DND-41 (cell line): ENCODE measurements at regions not wholly inside any gene's neighbourhood (a gene's known extent, or its start where the extent isn't known, plus 50 kb on each side); places are given as distances from the start of the nearest gene placed in this dataset.

ENCODE experiments used
- EZH2 ChIP-seq: IDR thresholded peaks from 3 replicates; pipeline ENCODE4 v1.6.1; 2012; ENCODE audit warnings: borderline replicate concordance, low read depth, mild to moderate bottlenecking, moderate library complexity, low read length, inconsistent platforms; ENCODE audit not compliant: severe bottlenecking
- TF ChIP-seq, protein P1 (sequence below): IDR thresholded peaks from 2 replicates; pipeline ENCODE4 v1.5.1; 2012; ENCODE audit warnings: borderline replicate concordance, low read length, moderate library complexity, mild to moderate bottlenecking; ENCODE audit not compliant: poor library complexity, severe bottlenecking; ENCODE audit errors: extremely low read depth

DNA sequence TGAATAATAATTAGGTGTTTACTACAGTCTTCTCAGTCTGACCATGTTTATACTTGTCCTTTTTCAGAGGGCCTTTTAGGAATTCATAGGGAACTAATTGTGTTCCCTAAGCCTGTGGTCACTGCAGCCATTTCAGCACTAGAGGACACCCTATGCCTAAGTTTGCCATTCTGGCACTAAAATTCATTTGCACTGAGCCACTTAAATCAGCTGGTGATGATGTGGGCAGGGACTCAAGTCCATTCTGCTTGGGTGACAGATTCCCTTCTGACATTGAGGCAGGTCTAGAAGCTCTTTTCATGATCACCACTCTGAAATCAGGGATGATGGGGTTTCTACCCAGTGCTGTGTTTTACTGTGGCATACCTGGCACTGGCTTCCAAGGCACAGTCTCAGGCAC, 1178.9 kb upstream of the DIAPH2 start:
- TF ChIP-seq, protein P1, sequence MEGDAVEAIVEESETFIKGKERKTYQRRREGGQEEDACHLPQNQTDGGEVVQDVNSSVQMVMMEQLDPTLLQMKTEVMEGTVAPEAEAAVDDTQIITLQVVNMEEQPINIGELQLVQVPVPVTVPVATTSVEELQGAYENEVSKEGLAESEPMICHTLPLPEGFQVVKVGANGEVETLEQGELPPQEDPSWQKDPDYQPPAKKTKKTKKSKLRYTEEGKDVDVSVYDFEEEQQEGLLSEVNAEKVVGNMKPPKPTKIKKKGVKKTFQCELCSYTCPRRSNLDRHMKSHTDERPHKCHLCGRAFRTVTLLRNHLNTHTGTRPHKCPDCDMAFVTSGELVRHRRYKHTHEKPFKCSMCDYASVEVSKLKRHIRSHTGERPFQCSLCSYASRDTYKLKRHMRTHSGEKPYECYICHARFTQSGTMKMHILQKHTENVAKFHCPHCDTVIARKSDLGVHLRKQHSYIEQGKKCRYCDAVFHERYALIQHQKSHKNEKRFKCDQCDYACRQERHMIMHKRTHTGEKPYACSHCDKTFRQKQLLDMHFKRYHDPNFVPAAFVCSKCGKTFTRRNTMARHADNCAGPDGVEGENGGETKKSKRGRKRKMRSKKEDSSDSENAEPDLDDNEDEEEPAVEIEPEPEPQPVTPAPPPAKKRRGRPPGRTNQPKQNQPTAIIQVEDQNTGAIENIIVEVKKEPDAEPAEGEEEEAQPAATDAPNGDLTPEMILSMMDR = no peak
- no peak for TF ChIP-seq EZH2
